ENCODE measurements at regions not wholly inside any gene's neighbourhood (a gene's known extent, or its start where the extent isn't known, plus 50 kb on each side); places are given as distances from the start of the nearest gene placed in this dataset.

DNA sequence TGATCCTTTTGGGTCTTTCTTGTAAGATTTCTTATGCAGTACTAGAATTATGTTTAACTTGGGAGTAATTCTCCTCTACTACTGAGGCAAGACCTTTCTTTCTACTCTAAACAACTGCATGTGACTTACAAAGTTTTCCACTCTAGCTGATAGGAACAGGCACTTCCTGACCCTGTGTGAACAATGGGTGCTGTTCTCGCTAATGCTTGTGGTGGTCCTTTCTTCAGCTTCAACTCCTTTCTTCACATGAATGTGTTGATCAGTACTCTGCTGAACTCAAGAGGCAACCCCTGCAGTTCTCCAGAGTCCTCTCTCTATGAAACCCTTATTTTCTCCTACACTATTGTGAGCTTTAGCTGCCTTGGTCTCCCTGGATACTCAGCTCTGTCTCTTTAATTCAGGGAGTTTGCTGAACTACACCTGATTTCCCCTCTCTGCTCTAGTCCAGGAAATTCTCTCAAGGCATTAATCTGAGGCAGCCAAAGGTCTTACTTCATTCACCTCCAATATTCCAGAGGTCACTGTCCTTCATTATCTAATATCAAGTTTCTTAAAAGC is 484.6 kb upstream of the PIK3R1 start:
- DNase-seq = no peak
- 88% methylated on average over 1 of the region's 1 CpG for WGBS, 2 donors (ENCODE audit: low coverage in 1 of 2)

DNA sequence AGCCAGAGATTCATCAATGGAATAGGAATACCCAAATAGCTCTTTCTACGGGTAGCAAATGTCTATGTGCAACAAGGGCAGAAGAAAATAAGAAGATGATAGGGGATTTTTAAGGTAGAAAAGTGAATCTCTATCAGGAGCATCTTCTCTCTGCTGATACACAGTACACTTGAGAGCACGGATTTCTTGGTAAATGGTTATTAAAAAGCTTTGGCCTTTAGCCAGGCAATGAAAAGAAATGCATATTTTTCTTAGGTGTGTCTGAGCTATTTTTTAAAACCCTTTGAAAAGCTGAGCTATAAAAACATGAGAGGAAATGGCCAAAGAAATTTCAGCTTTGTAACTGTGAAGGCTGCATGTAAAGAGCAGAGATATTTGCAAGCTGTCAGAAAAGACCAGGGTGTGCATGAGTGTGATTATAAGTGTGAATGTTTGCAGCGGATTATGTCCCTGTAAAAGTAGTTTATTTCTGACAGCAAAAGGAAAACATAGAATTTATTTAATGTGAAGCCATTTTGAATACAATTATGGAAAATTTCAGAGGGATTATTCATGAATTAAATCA is 487.1 kb upstream of the PIK3R1 start:
- no peak for DNase-seq
- no peak overlapping the region for H3K4me3 ChIP-seq
- H3K36me3 ChIP-seq = no peaks in the 10 kb centered on the region
- no peaks in the 10 kb centered on the region for H3K27me3 ChIP-seq
- intact Hi-C loops (cut with DNase I; ENCODE audit: low total_unique reads) (loop anchor here (5.0 kb wide), 1 partner anchor 1541 kb away; no protein-coding TSS in a partner anchor), in situ Hi-C loops (cut with MboI; ENCODE audit: low pct_ligation_motif_present in 1 of 4, low pct_unique_long_range_greater_than_20kb in 1 of 4, low sequenced_read_pairs in 3 of 4) (no loop called here)
- no peaks in the 10 kb centered on the region for H3K9me3 ChIP-seq
- H3K27ac ChIP-seq = no peak overlapping the region
- TF ChIP-seq POLR2AphosphoS5 (IDR thresholded peaks at IDR 0.05) = no peak
- peaks cover 0 to 6% (median 0%) of the 10 kb centered on the region in 4 donors for H3K4me1 ChIP-seq
- WGBS, 2 donors (ENCODE audit: low coverage in 1 of 2) = 70 to 75% methylated on average over 3 of the region's 3 CpGs

More for the DNA sequence above, 484.6 kb upstream of the PIK3R1 start:
- H3K9me3 ChIP-seq = no peaks in the 10 kb centered on the region
- TF ChIP-seq, protein P1, sequence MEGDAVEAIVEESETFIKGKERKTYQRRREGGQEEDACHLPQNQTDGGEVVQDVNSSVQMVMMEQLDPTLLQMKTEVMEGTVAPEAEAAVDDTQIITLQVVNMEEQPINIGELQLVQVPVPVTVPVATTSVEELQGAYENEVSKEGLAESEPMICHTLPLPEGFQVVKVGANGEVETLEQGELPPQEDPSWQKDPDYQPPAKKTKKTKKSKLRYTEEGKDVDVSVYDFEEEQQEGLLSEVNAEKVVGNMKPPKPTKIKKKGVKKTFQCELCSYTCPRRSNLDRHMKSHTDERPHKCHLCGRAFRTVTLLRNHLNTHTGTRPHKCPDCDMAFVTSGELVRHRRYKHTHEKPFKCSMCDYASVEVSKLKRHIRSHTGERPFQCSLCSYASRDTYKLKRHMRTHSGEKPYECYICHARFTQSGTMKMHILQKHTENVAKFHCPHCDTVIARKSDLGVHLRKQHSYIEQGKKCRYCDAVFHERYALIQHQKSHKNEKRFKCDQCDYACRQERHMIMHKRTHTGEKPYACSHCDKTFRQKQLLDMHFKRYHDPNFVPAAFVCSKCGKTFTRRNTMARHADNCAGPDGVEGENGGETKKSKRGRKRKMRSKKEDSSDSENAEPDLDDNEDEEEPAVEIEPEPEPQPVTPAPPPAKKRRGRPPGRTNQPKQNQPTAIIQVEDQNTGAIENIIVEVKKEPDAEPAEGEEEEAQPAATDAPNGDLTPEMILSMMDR (IDR thresholded peaks at IDR 0.05) = no peak
- TF ChIP-seq POLR2AphosphoS5 (IDR thresholded peaks at IDR 0.05) (no peak), EP300 (IDR thresholded peaks at IDR 0.05; ENCODE audit: low read depth) (no peak), POLR2A (IDR thresholded peaks at IDR 0.05) (no peak)
- no peaks in the 10 kb centered on the region for H3K36me3 ChIP-seq
- in situ Hi-C loops (cut with MboI; ENCODE audit: low pct_ligation_motif_present in 1 of 4, low pct_unique_long_range_greater_than_20kb in 1 of 4, low sequenced_read_pairs in 3 of 4) (no loop called here), intact Hi-C loops (cut with DNase I; ENCODE audit: low total_unique reads) (no loop called here)
- H3K4me1 ChIP-seq = no peaks in the 10 kb centered on the region
- H3K27me3 ChIP-seq = no peaks in the 10 kb centered on the region
- H3K27ac ChIP-seq = no peak overlapping the region
- no peak overlapping the region for H3K4me3 ChIP-seq

DNA sequence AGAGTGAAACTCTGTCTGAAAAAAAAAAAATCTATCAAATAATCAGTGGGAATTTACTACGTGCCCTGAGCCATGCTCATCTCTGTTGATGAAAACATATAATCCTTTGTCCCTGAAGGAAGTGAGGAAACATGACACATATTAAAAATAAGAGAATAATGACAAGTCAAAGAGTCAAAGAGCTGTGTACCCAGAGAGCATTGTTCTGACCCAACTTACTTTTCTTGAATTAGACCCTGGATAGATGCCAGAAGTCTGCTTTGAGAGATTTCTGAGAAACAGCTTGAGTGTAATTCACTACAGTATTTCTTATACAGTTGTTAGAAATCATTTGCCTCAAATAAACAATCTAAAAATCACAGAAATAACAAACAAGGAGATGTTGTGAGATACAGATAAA is 490.0 kb upstream of the PIK3R1 start:
- in situ Hi-C loops (cut with MboI; ENCODE audit: low pct_ligation_motif_present in 1 of 4, low pct_unique_long_range_greater_than_20kb in 1 of 4, low sequenced_read_pairs in 3 of 4) (no loop called here), intact Hi-C loops (cut with DNase I; ENCODE audit: low total_unique reads) (loop anchor here (5.0 kb wide), 1 partner anchor 1538 kb away; no protein-coding TSS in a partner anchor)
- Histone ChIP-seq H3K4me3 (no peak overlapping the region), H3K27ac (peak overlapping the region in 2 of 4 donors; percentile 56 to 58), H3K36me3 (no peaks in the 10 kb centered on the region), H3K4me1 (peaks cover 0 to 6% (median 0%) of the 10 kb centered on the region in 4 donors), H3K9me3 (no peaks in the 10 kb centered on the region), H3K27me3 (no peaks in the 10 kb centered on the region)
- 57 to 85% methylated on average over 1 of the region's 1 CpG for WGBS, 2 donors (ENCODE audit: low coverage in 1 of 2)
- no peak for DNase-seq
- TF ChIP-seq, protein P1 (IDR thresholded peaks at IDR 0.05) = no peak
- TF ChIP-seq POLR2AphosphoS5 (IDR thresholded peaks at IDR 0.05) (no peak), POLR2A (IDR thresholded peaks at IDR 0.05) (no peak), EP300 (IDR thresholded peaks at IDR 0.05; ENCODE audit: low read depth) (no peak)

DNA sequence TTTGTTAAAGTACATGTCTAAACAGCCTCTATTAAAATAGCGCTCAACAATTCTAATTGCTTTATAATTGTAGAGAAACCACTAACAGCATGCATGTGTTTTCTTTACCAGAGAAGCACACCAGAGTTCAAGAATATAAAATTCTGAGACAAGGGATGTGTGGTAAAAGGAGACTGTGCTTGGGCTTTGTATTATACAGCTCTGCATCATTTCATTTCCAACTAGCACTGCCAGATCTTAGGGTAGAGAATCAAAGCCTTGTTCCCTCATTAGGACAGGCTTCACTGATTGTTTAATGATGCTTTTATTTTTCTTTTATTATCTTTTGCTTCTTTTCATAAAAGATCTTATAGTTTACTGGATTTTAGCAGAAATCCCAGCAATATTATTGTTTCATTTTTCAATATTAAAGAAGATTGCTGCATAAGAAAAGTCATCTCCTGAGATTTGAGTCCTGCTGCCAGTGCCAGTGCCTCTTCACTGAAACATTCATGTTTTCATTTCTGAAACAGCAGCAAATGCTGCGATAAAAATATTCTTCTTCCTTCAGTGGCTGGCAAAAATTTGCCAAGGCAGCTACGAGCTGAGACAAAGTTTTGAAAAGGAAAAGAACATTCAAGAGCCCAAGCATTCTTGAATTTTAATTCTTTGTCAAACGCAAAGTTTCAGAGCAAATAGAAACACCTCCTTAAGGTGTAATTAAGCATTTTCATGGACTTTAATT is 491.0 kb upstream of the PIK3R1 start:
- peak overlapping the region; percentile 2 to 58 (median 56) for H3K27ac ChIP-seq
- H3K36me3 ChIP-seq = no peaks in the 10 kb centered on the region
- H3K4me1 ChIP-seq = peaks cover 0 to 6% (median 0%) of the 10 kb centered on the region in 4 donors
- TF ChIP-seq POLR2A (IDR thresholded peaks at IDR 0.05) (no peak), EP300 (IDR thresholded peaks at IDR 0.05; ENCODE audit: low read depth) (no peak), POLR2AphosphoS5 (IDR thresholded peaks at IDR 0.05) (no peak)
- TF ChIP-seq, protein P1 (IDR thresholded peaks at IDR 0.05) = no peak
- no peak overlapping the region for H3K4me3 ChIP-seq
- intact Hi-C loops (cut with DNase I; ENCODE audit: low total_unique reads) (loop anchor here (5.0 kb wide), 1 partner anchor 1537 kb away; no protein-coding TSS in a partner anchor), in situ Hi-C loops (cut with MboI; ENCODE audit: low pct_ligation_motif_present in 1 of 4, low pct_unique_long_range_greater_than_20kb in 1 of 4, low sequenced_read_pairs in 3 of 4) (no loop called here)
- WGBS, 2 donors (ENCODE audit: low coverage in 1 of 2) = 70 to 78% methylated on average over 4 of the region's 4 CpGs
- H3K27me3 ChIP-seq = no peaks in the 10 kb centered on the region
- H3K9me3 ChIP-seq = no peaks in the 10 kb centered on the region
- DNase-seq = no peak
